HepG2 (cell line): ENCODE measurements at regions not wholly inside any gene's neighbourhood (a gene's known extent, or its start where the extent isn't known, plus 50 kb on each side); places are given as distances from the start of the nearest gene placed in this dataset.

Source experiments
- ATF7 ChIP-seq, 2 experiments: fragments of 450-650 bp in 1 of 2; sonication (generic) in 1 of 2; formaldehyde crosslinking in 1 of 2; IDR thresholded peaks; 2 replicates each; pipeline versions ENCODE4 v1.4.0 to v1.6.1; 2016 to 2020; ENCODE audit warnings: antibody characterized with exemption in 1 of 2, mild to moderate bottlenecking in 1 of 2, missing genetic modification reagents in 1 of 2
- BORCS8-MEF2B ChIP-seq: sonication (generic); formaldehyde crosslinking; IDR thresholded peaks from 2 replicates; pipeline ENCODE4 v1.8.0; 2022; ENCODE audit warnings: mild to moderate bottlenecking, missing genetic modification reagents
- CTCF ChIP-seq: sonication (generic); formaldehyde crosslinking; IDR thresholded peaks from 2 replicates; pipeline ENCODE4 v1.5.0; 2020; ENCODE audit warnings: mild to moderate bottlenecking, missing genetic modification reagents, moderate library complexity
- EP300 ChIP-seq, 3 experiments: sonication (generic) in 1 of 3; formaldehyde crosslinking in 1 of 3; IDR thresholded peaks; 2 replicates each; pipeline versions ENCODE4 v1.5.1 to v1.6.1; 2011 to 2020; ENCODE audit warnings: low read depth in 2 of 3, low read length in 2 of 3, borderline replicate concordance in 1 of 3, improper control_type of control experiment in 1 of 3, mild to moderate bottlenecking in 1 of 3, missing genetic modification reagents in 1 of 3, moderate library complexity in 1 of 3
- IRF2 ChIP-seq: IDR thresholded peaks from 2 replicates; pipeline ENCODE4 v1.6.1; 2018; ENCODE audit warnings: missing genetic modification reagents, missing compliant biosample characterization
- SAP130 ChIP-seq: IDR thresholded peaks from 2 replicates; pipeline ENCODE4 v1.6.1; 2016; ENCODE audit warnings: low read depth
- SKI ChIP-seq: fragments of 450-650 bp; IDR thresholded peaks from one replicate; pipeline ENCODE4 v1.6.1; 2018; ENCODE audit warnings: mild to moderate bottlenecking; ENCODE audit not compliant: partially characterized antibody
- TCF7 ChIP-seq: sonication (generic); IDR thresholded peaks from 2 replicates; pipeline ENCODE4 v1.6.1; 2016; ENCODE audit warnings: antibody characterized with exemption, low read depth
- ZNF230 ChIP-seq: sonication (generic); formaldehyde crosslinking; IDR thresholded peaks from 2 replicates; pipeline ENCODE4 v1.4.0; 2020; ENCODE audit warnings: mild to moderate bottlenecking, missing genetic modification reagents
- ZNF232 ChIP-seq: sonication (generic); formaldehyde crosslinking; IDR thresholded peaks from 2 replicates; pipeline ENCODE4 v1.4.0; 2020; ENCODE audit warnings: missing genetic modification reagents, borderline replicate concordance
- ZNF33A ChIP-seq: sonication (generic); formaldehyde crosslinking; IDR thresholded peaks from 2 replicates; pipeline ENCODE4 v1.5.1; 2020; ENCODE audit warnings: missing genetic modification reagents, mild to moderate bottlenecking, moderate library complexity, borderline replicate concordance

DNA sequence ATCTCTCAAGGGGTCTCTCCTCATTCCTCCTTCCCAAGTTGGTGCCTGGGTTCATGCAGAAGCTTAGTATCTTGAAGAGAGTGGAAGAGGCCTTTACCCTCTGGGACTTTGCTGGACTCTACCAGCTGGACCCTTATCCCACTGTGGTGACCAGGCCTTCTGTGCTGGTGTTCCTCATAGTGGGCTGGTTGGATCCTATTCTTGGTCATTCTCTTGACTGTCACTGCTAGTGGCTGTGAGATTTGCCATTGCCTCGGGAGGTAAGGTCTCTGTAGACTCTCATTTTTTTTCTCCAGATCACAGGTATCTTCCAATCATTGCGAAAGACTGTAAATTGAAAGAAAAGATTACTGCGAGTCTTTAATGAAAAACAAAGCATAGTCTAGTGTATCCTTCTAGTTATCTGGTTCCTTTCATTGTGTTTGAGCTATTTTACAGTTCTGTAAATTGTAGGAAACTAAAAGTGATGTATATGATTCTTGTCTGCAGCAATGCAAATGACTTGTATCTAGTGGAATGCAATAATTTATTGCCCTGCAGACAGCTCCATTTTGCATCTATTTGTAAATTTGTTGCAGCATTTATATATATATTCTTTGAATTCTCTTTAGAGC is 217.9 kb downstream of the AEBP2 start:
- no peak for TF ChIP-seq CTCF (CRISPR knock-in tag)
- no peak for TF ChIP-seq SKI
- TF ChIP-seq ZNF33A (CRISPR knock-in tag): no peak
- TF ChIP-seq IRF2 (CRISPR knock-in tag): no peak
- TF ChIP-seq ZNF232 (CRISPR knock-in tag): no peak
- no peak for TF ChIP-seq ATF7 (IDR thresholded peaks at IDR 0.05)
- no peak for TF ChIP-seq ATF7 (CRISPR knock-in tag; IDR thresholded peaks at IDR 0.05)
- TF ChIP-seq ZNF230 (CRISPR knock-in tag): no peak
- TF ChIP-seq SAP130 (CRISPR knock-in tag): no peak
- TF ChIP-seq EP300 (IDR thresholded peaks at IDR 0.05; ENCODE audit: low read depth in 2 of 2, low read length in 2 of 2): no peak
- TF ChIP-seq EP300 (CRISPR knock-in tag; IDR thresholded peaks at IDR 0.05; ENCODE audit: borderline replicate concordance): no peak
- no peak for TF ChIP-seq BORCS8-MEF2B (CRISPR knock-in tag)
- TF ChIP-seq TCF7: no peak
